Caco-2 (cell line): ENCODE measurements at regions not wholly inside any gene's neighbourhood (a gene's known extent, or its start where the extent isn't known, plus 50 kb on each side); places are given as distances from the start of the nearest gene placed in this dataset.
"Not testable (repeated sequence)": the region's sequence is repeated elsewhere in the genome, so short reads cannot be mapped to it uniquely, and the experiment has no call there.

Source experiments
- BruUV-seq: library from RNA; stranded (reverse); fragments of 400-500 nt; replicated peaks from 2 replicates; lab custom pipeline; 2021; lab: Mats Ljungman, UMichigan
- CTCF ChIA-PET: fragments of 300-600 bp; sonication (Branson Sonifier 250); formaldehyde crosslinking; loops from one replicate; lab custom pipeline; 2022; ENCODE audit warnings: antibody characterized with exemption; lab: Charles Lee
- POLR2A ChIA-PET: fragments of 300-600 bp; sonication (Branson Sonifier 250); formaldehyde crosslinking; loops from one replicate; lab custom pipeline; 2022; ENCODE audit warnings: antibody characterized with exemption; lab: Charles Lee
- DNase-seq, 2 experiments: peaks; one replicate each; pipeline versions ENCODE4 v3.0.0 to v3.0.0-alpha.2; 2020 to 2022
- H3K27me3 ChIP-seq: replicated peaks from 2 replicates; pipeline ENCODE4 v1.6.0; 2011; ENCODE audit warnings: low read length; ENCODE audit not compliant: control insufficient read depth, insufficient read depth
- H3K36me3 ChIP-seq: 2 replicates; pipeline ENCODE4 v1.5.1; 2011; ENCODE audit warnings: low read length; ENCODE audit not compliant: control insufficient read depth, insufficient read depth
- H3K4me1 ChIP-seq: fragments of 250-450 bp; sonication (Bioruptor Pico); 2 replicates; pipeline ENCODE4 v1.5.1; 2020; ENCODE audit warnings: mild to moderate bottlenecking
- H3K4me3 ChIP-seq: 2 replicates; pipeline ENCODE4 v1.5.1; 2011; ENCODE audit warnings: low read depth, mild to moderate bottlenecking, control low read depth, low read length
- H3K9me3 ChIP-seq: fragments of 250-450 bp; sonication (Bioruptor Pico); 2 replicates; pipeline ENCODE4 v1.5.1; 2020; ENCODE audit warnings: mild to moderate bottlenecking, moderate library complexity
- H3K27ac Mint-ChIP-seq: one replicate; pipeline ENCODE4 v1.8.0; 2022; ENCODE audit warnings: mixed read lengths; ENCODE audit not compliant: unreplicated experiment
- H3K27me3 Mint-ChIP-seq: one replicate; pipeline ENCODE4 v1.8.0; 2022; ENCODE audit warnings: mixed read lengths; ENCODE audit not compliant: insufficient read depth, unreplicated experiment
- H3K36me3 Mint-ChIP-seq: one replicate; pipeline ENCODE4 v1.8.0; 2022; ENCODE audit warnings: mild to moderate bottlenecking, mixed read lengths; ENCODE audit not compliant: insufficient read depth, unreplicated experiment
- H3K4me1 Mint-ChIP-seq: one replicate; pipeline ENCODE4 v1.8.0; 2022; ENCODE audit warnings: low read depth, mixed read lengths; ENCODE audit not compliant: unreplicated experiment
- H3K4me3 Mint-ChIP-seq: one replicate; pipeline ENCODE4 v1.8.0; 2022; ENCODE audit warnings: mild to moderate bottlenecking, moderate library complexity, mixed read lengths; ENCODE audit not compliant: unreplicated experiment
- H3K9me3 Mint-ChIP-seq: one replicate; pipeline ENCODE4 v1.8.0; 2022; ENCODE audit warnings: mixed read lengths; ENCODE audit not compliant: unreplicated experiment
- intact Hi-C: fragments of 100-400 bp; cut with micrococcal nuclease; formaldehyde crosslinking; loops from one replicate; pipeline ENCODE4 v1.10.0; 2022; ENCODE audit not compliant: unreplicated experiment
- TF ChIP-seq, protein P1 (sequence below), 2 experiments: fragments of 200-600 bp in 1 of 2; IDR thresholded peaks; 1 replicate in 1 of 2; 2 replicates in 1 of 2; pipeline versions ENCODE4 v1.5.1 to v1.8.0; 2011 to 2022; ENCODE audit warnings: antibody characterized with exemption in 1 of 2, control low read depth in 1 of 2, inconsistent platforms in 1 of 2, low read depth in 1 of 2, low read length in 1 of 2, mild to moderate bottlenecking in 1 of 2, moderate library complexity in 1 of 2; ENCODE audit not compliant: insufficient read depth in 1 of 2, severe bottlenecking in 1 of 2, unreplicated experiment in 1 of 2

DNA sequence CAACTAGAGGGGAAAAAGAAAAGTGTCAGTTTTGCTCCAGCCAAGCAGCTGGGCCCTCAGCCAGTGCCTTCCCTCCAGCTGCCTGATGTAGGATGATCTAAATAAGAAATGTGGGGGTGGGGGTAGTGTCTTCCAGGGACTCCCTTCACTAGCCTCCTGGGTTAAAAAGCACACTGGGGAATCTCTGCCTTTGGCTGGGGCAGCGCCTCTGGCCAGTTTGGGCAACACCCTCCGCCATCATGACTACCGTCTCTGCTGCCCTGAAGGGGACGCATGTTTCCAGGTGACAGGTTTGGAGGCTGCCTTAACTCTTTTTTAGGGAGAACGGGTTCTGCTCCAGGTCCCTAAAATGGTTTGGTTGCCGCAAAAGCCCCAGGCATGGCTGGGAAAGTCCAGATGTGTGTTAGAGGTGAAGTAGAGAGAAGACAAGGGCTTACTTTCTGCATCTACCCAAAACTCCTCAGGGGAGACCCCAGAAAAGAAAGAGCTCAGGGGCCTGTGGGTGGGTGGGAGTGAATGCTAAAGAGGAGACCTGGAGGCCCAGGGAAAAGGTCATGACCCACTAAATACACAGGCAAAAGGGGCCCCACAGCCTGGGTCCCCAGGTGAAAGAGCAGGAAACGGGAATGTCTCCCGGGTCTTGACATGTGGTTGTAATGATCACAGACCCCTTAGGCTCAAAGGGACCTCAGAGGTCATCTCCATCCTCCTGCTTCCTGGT lies 132.8 kb upstream of the CCND2 start:
- POLR2A ChIA-PET, result no interaction called here
- no TSS peak for BruUV-seq

DNA sequence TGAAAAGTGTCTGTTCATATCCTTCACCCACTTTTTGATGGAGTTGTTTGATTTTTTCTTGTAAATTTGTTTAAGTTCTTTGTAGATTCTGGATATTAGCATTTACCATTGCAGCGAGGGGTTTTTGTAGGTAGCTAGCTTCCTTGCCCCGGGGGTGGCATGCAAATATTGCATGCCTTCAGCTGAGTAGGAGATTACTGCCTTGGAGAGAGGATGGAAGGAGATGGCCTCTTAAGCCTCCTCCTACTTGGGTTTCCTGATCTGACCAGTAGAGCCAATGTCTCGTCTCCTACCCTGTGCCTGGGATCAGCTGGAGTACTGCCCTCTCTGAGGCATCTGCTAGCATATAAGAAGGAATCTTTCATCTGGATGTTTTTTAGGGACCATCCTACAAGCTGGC lies 134.4 kb upstream of the CCND2 start:
- no peaks in the 10 kb centered on the region for H3K27me3 ChIP-seq
- intact Hi-C loops, result no loop called here
- H3K9me3 ChIP-seq, result no peaks in the 10 kb centered on the region
- H3K27ac Mint-ChIP-seq, result no peak overlapping the region
- no peaks in the 10 kb centered on the region for H3K9me3 Mint-ChIP-seq
- H3K27me3 Mint-ChIP-seq, result no peaks in the 10 kb centered on the region
- TF ChIP-seq, protein P1, sequence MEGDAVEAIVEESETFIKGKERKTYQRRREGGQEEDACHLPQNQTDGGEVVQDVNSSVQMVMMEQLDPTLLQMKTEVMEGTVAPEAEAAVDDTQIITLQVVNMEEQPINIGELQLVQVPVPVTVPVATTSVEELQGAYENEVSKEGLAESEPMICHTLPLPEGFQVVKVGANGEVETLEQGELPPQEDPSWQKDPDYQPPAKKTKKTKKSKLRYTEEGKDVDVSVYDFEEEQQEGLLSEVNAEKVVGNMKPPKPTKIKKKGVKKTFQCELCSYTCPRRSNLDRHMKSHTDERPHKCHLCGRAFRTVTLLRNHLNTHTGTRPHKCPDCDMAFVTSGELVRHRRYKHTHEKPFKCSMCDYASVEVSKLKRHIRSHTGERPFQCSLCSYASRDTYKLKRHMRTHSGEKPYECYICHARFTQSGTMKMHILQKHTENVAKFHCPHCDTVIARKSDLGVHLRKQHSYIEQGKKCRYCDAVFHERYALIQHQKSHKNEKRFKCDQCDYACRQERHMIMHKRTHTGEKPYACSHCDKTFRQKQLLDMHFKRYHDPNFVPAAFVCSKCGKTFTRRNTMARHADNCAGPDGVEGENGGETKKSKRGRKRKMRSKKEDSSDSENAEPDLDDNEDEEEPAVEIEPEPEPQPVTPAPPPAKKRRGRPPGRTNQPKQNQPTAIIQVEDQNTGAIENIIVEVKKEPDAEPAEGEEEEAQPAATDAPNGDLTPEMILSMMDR (IDR thresholded peaks at IDR 0.05; ENCODE audit: insufficient read depth in 1 of 2, low read depth in 1 of 2, low read length in 1 of 2, severe bottlenecking in 1 of 2, unreplicated experiment in 1 of 2), result no peak
- POLR2A ChIA-PET, result no interaction called here
- H3K4me3 Mint-ChIP-seq, result no peak overlapping the region
- H3K4me1 Mint-ChIP-seq, result no peaks in the 10 kb centered on the region
- CTCF ChIA-PET, result no interaction called here
- H3K36me3 Mint-ChIP-seq, result no peaks in the 10 kb centered on the region
- BruUV-seq, result no TSS peak
- H3K36me3 ChIP-seq, result no peaks in the 10 kb centered on the region
- peaks cover 6% of the 10 kb centered on the region for H3K4me1 ChIP-seq
- peak in 1 of 2 experiments; percentile 26 for DNase-seq
- no peak overlapping the region for H3K4me3 ChIP-seq

More for the DNA sequence above, 132.8 kb upstream of the CCND2 start:
- Mint-ChIP-seq H3K4me1 (no peaks in the 10 kb centered on the region), H3K36me3 (no peaks in the 10 kb centered on the region), H3K27me3 (peaks cover 7% of the 10 kb centered on the region), H3K4me3 (no peak overlapping the region), H3K27ac (no peak overlapping the region), H3K9me3 (no peaks in the 10 kb centered on the region)
- no peaks in the 10 kb centered on the region for H3K27me3 ChIP-seq
- H3K4me3 ChIP-seq, result no peak overlapping the region
- CTCF ChIA-PET, result no interaction called here
- peak in 1 of 2 experiments; percentile 23 for DNase-seq
- TF ChIP-seq, protein P1 (IDR thresholded peaks at IDR 0.05; ENCODE audit: insufficient read depth in 1 of 2, low read depth in 1 of 2, low read length in 1 of 2, severe bottlenecking in 1 of 2, unreplicated experiment in 1 of 2), result no peak
- H3K36me3 ChIP-seq, result no peaks in the 10 kb centered on the region
- H3K9me3 ChIP-seq, result no peaks in the 10 kb centered on the region
- intact Hi-C loops, result no loop called here
- H3K4me1 ChIP-seq, result no peaks in the 10 kb centered on the region; the same call in 1 of the 2 replicates

DNA sequence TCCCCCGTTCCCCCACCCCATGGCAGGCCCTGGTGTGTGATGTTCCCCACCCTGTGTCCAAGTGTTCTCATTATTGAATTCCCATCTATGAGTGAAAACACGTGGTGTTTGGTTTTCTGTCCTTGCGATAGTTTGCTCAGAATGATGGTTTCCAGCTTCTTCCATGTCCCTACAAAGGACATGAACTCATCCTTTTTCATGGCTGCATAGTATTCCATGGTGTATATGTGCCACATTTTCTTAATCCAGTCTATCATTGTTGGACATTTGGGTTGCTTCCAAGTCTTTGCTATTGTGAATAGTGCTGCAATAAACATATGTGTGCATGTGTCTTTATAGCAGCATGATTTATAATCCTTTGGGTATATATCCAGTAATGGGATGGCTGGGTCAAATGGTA lies 135.0 kb upstream of the CCND2 start:
- H3K27ac Mint-ChIP-seq, H3K9me3 ChIP-seq, H3K4me1 ChIP-seq, H3K27me3 Mint-ChIP-seq, H3K4me3 Mint-ChIP-seq, H3K4me3 ChIP-seq, intact Hi-C loops, BruUV-seq, POLR2A ChIA-PET, H3K9me3 Mint-ChIP-seq, H3K36me3 Mint-ChIP-seq, H3K36me3 ChIP-seq, H3K27me3 ChIP-seq, H3K4me1 Mint-ChIP-seq: not testable (repeated sequence)
- peak in 1 of 2 experiments; percentile 5 for DNase-seq
- CTCF ChIA-PET, result interaction anchor here (1.2 kb wide), 1 partner anchor 138 kb away, joined by 4 read pairs; no protein-coding TSS in a partner anchor
